CD14-positive monocyte (primary cell): ENCODE measurements at regions not wholly inside any gene's neighbourhood (a gene's known extent, or its start where the extent isn't known, plus 50 kb on each side); places are given as distances from the start of the nearest gene placed in this dataset.

Source experiments
- DNase-seq, 3 donors: peaks; one replicate each; pipeline ENCODE4 v3.0.0-alpha.2; 2011 to 2022
- H2AFZ ChIP-seq: 2 replicates; pipeline ENCODE4 v1.6.0; 2012; ENCODE audit warnings: mild to moderate bottlenecking, low read depth, low read length, inconsistent platforms; ENCODE audit not compliant: insufficient read depth, poor library complexity, severe bottlenecking
- H3K27ac ChIP-seq, 2 donors: 1 replicate in 1 of 2; 2 replicates in 1 of 2; pipeline ENCODE4 v1.5.1; 2012 to 2013; ENCODE audit warnings: low read length in 2 of 2, control low read depth in 1 of 2, inconsistent platforms in 1 of 2, low read depth in 1 of 2, mild to moderate bottlenecking in 1 of 2
- H3K27me3 ChIP-seq, 2 donors: one replicate each; pipeline versions ENCODE4 v1.6.0 to v1.6.1; 2011 to 2013; ENCODE audit warnings: low read length in 2 of 2; ENCODE audit not compliant: control insufficient read depth in 2 of 2, insufficient read depth in 2 of 2
- H3K36me3 ChIP-seq, 2 donors: replicated peaks in 1 of 2; 1 replicate in 1 of 2; 2 replicates in 1 of 2; pipeline versions ENCODE4 v1.5.1 to v1.6.1; 2012 to 2013; ENCODE audit warnings: low read length in 2 of 2, control low read depth in 1 of 2, inconsistent platforms in 1 of 2, mild to moderate bottlenecking in 1 of 2; ENCODE audit not compliant: insufficient read depth in 2 of 2, control insufficient read depth in 1 of 2
- H3K4me1 ChIP-seq, 2 donors: 1 replicate in 1 of 2; 2 replicates in 1 of 2; pipeline versions ENCODE4 v1.5.1 to v1.6.1; 2012 to 2013; ENCODE audit warnings: low read length in 2 of 2, control low read depth in 1 of 2, inconsistent platforms in 1 of 2, mild to moderate bottlenecking in 1 of 2, moderate library complexity in 1 of 2; ENCODE audit not compliant: insufficient read depth in 2 of 2, control insufficient read depth in 1 of 2
- H3K4me2 ChIP-seq: replicated peaks from 2 replicates; pipeline ENCODE3; 2012; ENCODE audit warnings: low read length, moderate library complexity, mild to moderate bottlenecking; ENCODE audit not compliant: poor library complexity, severe bottlenecking; ENCODE audit errors: extremely low read depth
- H3K4me3 ChIP-seq, 3 experiments: fragments of 200-600 bp in 1 of 3; sonication (generic) in 1 of 3; replicated peaks in 1 of 3; 1 replicate in 2 of 3; 2 replicates in 1 of 3; pipeline ENCODE4 v1.5.1; 2011 to 2013; ENCODE audit warnings: low read length in 3 of 3, mild to moderate bottlenecking in 3 of 3, control low read depth in 2 of 3, low read depth in 2 of 3, inconsistent platforms in 1 of 3, moderate library complexity in 1 of 3
- H3K79me2 ChIP-seq: 2 replicates; pipeline ENCODE4 v1.6.0; 2012; ENCODE audit warnings: mild to moderate bottlenecking, control low read depth, inconsistent platforms, low read length, moderate library complexity; ENCODE audit not compliant: insufficient read depth
- H3K9ac ChIP-seq: 2 replicates; pipeline ENCODE4 v1.6.0; 2017; ENCODE audit warnings: low read length, mild to moderate bottlenecking; ENCODE audit not compliant: insufficient read depth, poor library complexity, severe bottlenecking
- H3K9me3 ChIP-seq, 2 donors: replicated peaks in 1 of 2; 1 replicate in 1 of 2; 2 replicates in 1 of 2; pipeline versions ENCODE4 v1.5.1 to v1.6.1; 2012 to 2013; ENCODE audit warnings: low read length in 2 of 2, control low read depth in 1 of 2; ENCODE audit not compliant: control insufficient read depth in 1 of 2, insufficient read depth in 1 of 2
- H4K20me1 ChIP-seq: 2 replicates; pipeline ENCODE4 v1.6.0; 2012; ENCODE audit warnings: mild to moderate bottlenecking, low read length, control low read depth, moderate library complexity; ENCODE audit not compliant: insufficient read depth
- H3K27ac Mint-ChIP-seq, 7 donors: one replicate each; pipeline ENCODE4 v1.8.0; 2020; ENCODE audit warnings: mild to moderate bottlenecking in 7 of 7, mixed read lengths in 7 of 7, moderate library complexity in 6 of 7, inconsistent platforms in 2 of 7
- H3K27me3 Mint-ChIP-seq, 3 donors: one replicate each; pipeline ENCODE4 v1.8.0; 2021 to 2022; ENCODE audit warnings: low read depth in 3 of 3, mild to moderate bottlenecking in 3 of 3, mixed read lengths in 3 of 3, moderate library complexity in 3 of 3, inconsistent platforms in 1 of 3
- H3K36me3 Mint-ChIP-seq, 2 donors: one replicate each; pipeline ENCODE4 v1.8.0; 2020; ENCODE audit warnings: mixed read lengths in 2 of 2, inconsistent platforms in 1 of 2, mild to moderate bottlenecking in 1 of 2
- H3K4me1 Mint-ChIP-seq: one replicate; pipeline ENCODE4 v1.8.0; 2020; ENCODE audit warnings: mild to moderate bottlenecking, mixed read lengths
- H3K4me3 Mint-ChIP-seq, 2 donors: one replicate each; pipeline ENCODE4 v1.8.0; 2020; ENCODE audit warnings: mild to moderate bottlenecking in 2 of 2, mixed read lengths in 2 of 2, moderate library complexity in 1 of 2
- H3K9me3 Mint-ChIP-seq, 7 donors: one replicate each; pipeline ENCODE4 v1.8.0; 2020 to 2022; ENCODE audit warnings: mixed read lengths in 7 of 7, mild to moderate bottlenecking in 6 of 7, moderate library complexity in 6 of 7, inconsistent platforms in 2 of 7
- WGBS: methylation state at CpG from one replicate; pipeline ENCODE4 v1.1.5; 2013; ENCODE audit warnings: missing lambda C conversion rate; ENCODE audit not compliant: insufficient coverage; 5-methylcytosine and 5-hydroxymethylcytosine counted together
- intact Hi-C, 2 donors: fragments of 100-400 bp; cut with micrococcal nuclease; formaldehyde crosslinking; loops; one replicate each; pipeline versions ENCODE4 v1.15.0 to v1.15.1; 2023
- TF ChIP-seq, protein P1 (sequence below): fragments of 200-600 bp; IDR thresholded peaks from one replicate; pipeline ENCODE4 v1.8.0; 2022; ENCODE audit warnings: antibody characterized with exemption, mild to moderate bottlenecking

DNA sequence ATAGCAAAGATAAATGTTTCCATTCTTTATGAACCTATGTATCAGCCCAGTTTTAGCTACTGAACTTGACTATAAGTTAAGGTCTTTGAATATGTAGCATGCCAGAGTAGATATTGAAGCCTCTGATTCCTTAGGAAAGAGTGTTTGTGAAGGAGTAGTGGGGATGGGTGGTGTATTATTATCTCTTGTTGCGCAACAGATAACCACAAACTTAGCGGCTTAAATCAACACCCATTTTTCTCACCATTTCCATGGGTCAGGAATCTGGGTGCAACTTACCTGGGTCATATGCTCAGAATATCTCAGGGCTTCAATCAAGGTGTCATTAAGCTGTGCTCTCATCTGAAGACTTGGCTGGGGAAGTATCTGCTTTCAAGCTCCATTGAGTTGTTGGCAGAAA is 251.4 kb upstream of the PUDP start:
- no peak overlapping the region for H3K4me3 ChIP-seq
- TF ChIP-seq, protein P1, sequence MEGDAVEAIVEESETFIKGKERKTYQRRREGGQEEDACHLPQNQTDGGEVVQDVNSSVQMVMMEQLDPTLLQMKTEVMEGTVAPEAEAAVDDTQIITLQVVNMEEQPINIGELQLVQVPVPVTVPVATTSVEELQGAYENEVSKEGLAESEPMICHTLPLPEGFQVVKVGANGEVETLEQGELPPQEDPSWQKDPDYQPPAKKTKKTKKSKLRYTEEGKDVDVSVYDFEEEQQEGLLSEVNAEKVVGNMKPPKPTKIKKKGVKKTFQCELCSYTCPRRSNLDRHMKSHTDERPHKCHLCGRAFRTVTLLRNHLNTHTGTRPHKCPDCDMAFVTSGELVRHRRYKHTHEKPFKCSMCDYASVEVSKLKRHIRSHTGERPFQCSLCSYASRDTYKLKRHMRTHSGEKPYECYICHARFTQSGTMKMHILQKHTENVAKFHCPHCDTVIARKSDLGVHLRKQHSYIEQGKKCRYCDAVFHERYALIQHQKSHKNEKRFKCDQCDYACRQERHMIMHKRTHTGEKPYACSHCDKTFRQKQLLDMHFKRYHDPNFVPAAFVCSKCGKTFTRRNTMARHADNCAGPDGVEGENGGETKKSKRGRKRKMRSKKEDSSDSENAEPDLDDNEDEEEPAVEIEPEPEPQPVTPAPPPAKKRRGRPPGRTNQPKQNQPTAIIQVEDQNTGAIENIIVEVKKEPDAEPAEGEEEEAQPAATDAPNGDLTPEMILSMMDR = no peak
- no peak overlapping the region for H3K4me2 ChIP-seq
- no peaks in the 10 kb centered on the region for H4K20me1 ChIP-seq
- DNase-seq = no peak
- no peaks in the 10 kb centered on the region for H3K4me1 Mint-ChIP-seq
- no CpG with 5 or more reads among the region's 2 CpGs for WGBS
- H3K27ac ChIP-seq = no peak overlapping the region
- intact Hi-C loops = no loop called here
- no peaks in the 10 kb centered on the region for H3K79me2 ChIP-seq
- H3K27me3 ChIP-seq = no peaks in the 10 kb centered on the region
- peaks cover 0 to 1% (median under 1%) of the 10 kb centered on the region in 3 donors for H3K27me3 Mint-ChIP-seq
- peak overlapping the region in 1 of 7 donors; percentile 25 for H3K27ac Mint-ChIP-seq
- H3K4me3 Mint-ChIP-seq = no peak overlapping the region
- peaks cover 4% of the 10 kb centered on the region in 2 donors for H3K9me3 ChIP-seq
- no peak overlapping the region for H3K9ac ChIP-seq
- H3K36me3 Mint-ChIP-seq = no peaks in the 10 kb centered on the region
- H3K36me3 ChIP-seq = no peaks in the 10 kb centered on the region
- no peaks in the 10 kb centered on the region for H3K4me1 ChIP-seq
- no peak overlapping the region for H2AFZ ChIP-seq
- peaks cover 3 to 15% (median 9%) of the 10 kb centered on the region in 7 donors for H3K9me3 Mint-ChIP-seq

DNA sequence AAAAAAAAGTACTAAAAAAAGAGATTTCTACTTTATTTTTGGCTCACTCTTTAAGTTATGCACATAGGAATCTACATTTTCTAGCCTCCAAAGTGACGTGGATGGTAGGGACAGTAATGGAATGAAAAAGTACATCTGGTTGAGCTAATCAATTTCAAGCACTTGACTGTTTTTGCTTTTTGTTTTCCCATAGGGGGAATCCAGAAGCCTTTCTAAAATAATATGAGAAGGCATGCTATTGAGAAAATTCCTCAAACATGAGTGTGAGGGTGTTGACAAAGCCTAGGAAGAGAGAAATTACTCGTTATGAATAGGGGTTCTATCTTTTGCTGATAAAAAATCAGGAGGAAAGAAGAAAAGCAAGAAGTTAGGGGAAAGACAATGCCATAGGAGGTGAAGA is 242.5 kb upstream of the PUDP start:
- Histone ChIP-seq H3K9ac (no peak overlapping the region), H2AFZ (no peak overlapping the region), H3K36me3 (no peaks in the 10 kb centered on the region), H3K79me2 (no peaks in the 10 kb centered on the region), H3K4me3 (no peak overlapping the region), H4K20me1 (no peaks in the 10 kb centered on the region), H3K4me1 (no peaks in the 10 kb centered on the region), H3K9me3 (no peaks in the 10 kb centered on the region), H3K27ac (no peak overlapping the region), H3K27me3 (no peaks in the 10 kb centered on the region), H3K4me2 (no peak overlapping the region)
- no peak for DNase-seq
- Mint-ChIP-seq H3K27me3 (peaks cover 0 to 7% (median 2%) of the 10 kb centered on the region in 3 donors), H3K9me3 (peaks cover 0 to 4% (median 1%) of the 10 kb centered on the region in 7 donors), H3K36me3 (no peaks in the 10 kb centered on the region), H3K4me1 (no peaks in the 10 kb centered on the region), H3K4me3 (no peak overlapping the region), H3K27ac (no peak overlapping the region)
- TF ChIP-seq, protein P1 = no peak
- intact Hi-C loops = no loop called here
- WGBS = no CpG with 5 or more reads among the region's 2 CpGs
